PC-9 (cell line): ENCODE measurements at regions not wholly inside any gene's neighbourhood (a gene's known extent, or its start where the extent isn't known, plus 50 kb on each side); places are given as distances from the start of the nearest gene placed in this dataset.

ENCODE experiments used
- BruUV-seq: library from RNA; stranded (reverse); fragments of 400-500 nt; replicated peaks from 2 replicates; lab custom pipeline; 2021; lab: Mats Ljungman, UMichigan
- CTCF ChIA-PET: fragments of 300-600 bp; sonication (Branson Sonifier 250); formaldehyde crosslinking; loops from one replicate; lab custom pipeline; 2022; ENCODE audit warnings: antibody characterized with exemption; lab: Charles Lee
- POLR2A ChIA-PET: fragments of 300-600 bp; sonication (Branson Sonifier 250); formaldehyde crosslinking; loops from one replicate; lab custom pipeline; 2022; ENCODE audit warnings: antibody characterized with exemption; ENCODE audit not compliant: unreplicated experiment; lab: Charles Lee
- DNase-seq, 2 experiments: peaks; one replicate each; pipeline versions ENCODE4 v3.0.0 to v3.0.0-alpha.2; 2015 to 2022; ENCODE audit warnings: mixed read lengths in 1 of 2
- H2AFZ ChIP-seq: fragments of 200-600 bp; sonication (generic); 2 replicates; pipeline ENCODE4 v1.8.1; 2017; ENCODE audit warnings: antibody characterized with exemption
- H3F3A ChIP-seq: fragments of 200-600 bp; sonication (generic); 2 replicates; pipeline ENCODE4 v1.8.1; 2017; ENCODE audit warnings: antibody characterized with exemption, mild to moderate bottlenecking, low read depth; ENCODE audit not compliant: insufficient read depth
- H3K27ac ChIP-seq: fragments of 200-600 bp; sonication (generic); 2 replicates; pipeline ENCODE4 v1.6.1; 2016; ENCODE audit warnings: mixed run types
- H3K27me3 ChIP-seq: fragments of 200-600 bp; sonication (generic); 2 replicates; pipeline ENCODE4 v1.6.1; 2016; ENCODE audit warnings: low read depth, mixed run types; ENCODE audit not compliant: insufficient read depth
- H3K36me3 ChIP-seq: fragments of 200-600 bp; sonication (generic); 2 replicates; pipeline ENCODE4 v1.6.1; 2016; ENCODE audit warnings: low read depth, mixed run types
- H3K4me1 ChIP-seq: fragments of 200-600 bp; sonication (generic); replicated peaks from 2 replicates; pipeline ENCODE4 v1.6.1; 2016; ENCODE audit warnings: mixed run types; ENCODE audit not compliant: insufficient read depth
- H3K4me2 ChIP-seq: fragments of 200-600 bp; sonication (generic); 2 replicates; pipeline ENCODE4 v1.6.1; 2017; ENCODE audit warnings: mixed run types
- H3K4me3 ChIP-seq: fragments of 200-600 bp; sonication (generic); 2 replicates; pipeline ENCODE4 v1.6.1; 2016; ENCODE audit warnings: mixed run types
- H3K79me2 ChIP-seq: fragments of 200-600 bp; sonication (generic); 2 replicates; pipeline ENCODE4 v1.6.1; 2017; ENCODE audit warnings: low read depth, mixed run types
- H3K9me2 ChIP-seq: fragments of 200-600 bp; sonication (generic); 2 replicates; pipeline ENCODE4 v1.8.1; 2017; ENCODE audit warnings: mild to moderate bottlenecking; ENCODE audit not compliant: insufficient read depth
- H3K9me3 ChIP-seq: fragments of 200-600 bp; sonication (generic); 2 replicates; pipeline ENCODE4 v1.8.1; 2016; ENCODE audit warnings: low read depth; ENCODE audit not compliant: insufficient read depth
- H4K20me1 ChIP-seq: fragments of 200-600 bp; sonication (generic); 2 replicates; pipeline ENCODE4 v1.8.1; 2017; ENCODE audit not compliant: insufficient read depth
- EZH2 ChIP-seq: fragments of 200-600 bp; sonication (generic); IDR thresholded peaks from 2 replicates; pipeline ENCODE4 v1.8.0; 2017; ENCODE audit warnings: antibody characterized with exemption, low read depth
- intact Hi-C: fragments of 100-400 bp; cut with micrococcal nuclease; formaldehyde crosslinking; loops from one replicate; pipeline ENCODE4 v1.10.0; 2022; ENCODE audit not compliant: unreplicated experiment
- TF ChIP-seq, protein P1 (sequence below): fragments of 200-600 bp; sonication (generic); conservative IDR thresholded peaks from 2 replicates; pipeline ENCODE4 v1.6.1; 2017; ENCODE audit warnings: mixed run types, antibody characterized with exemption, mild to moderate bottlenecking, moderate library complexity

DNA sequence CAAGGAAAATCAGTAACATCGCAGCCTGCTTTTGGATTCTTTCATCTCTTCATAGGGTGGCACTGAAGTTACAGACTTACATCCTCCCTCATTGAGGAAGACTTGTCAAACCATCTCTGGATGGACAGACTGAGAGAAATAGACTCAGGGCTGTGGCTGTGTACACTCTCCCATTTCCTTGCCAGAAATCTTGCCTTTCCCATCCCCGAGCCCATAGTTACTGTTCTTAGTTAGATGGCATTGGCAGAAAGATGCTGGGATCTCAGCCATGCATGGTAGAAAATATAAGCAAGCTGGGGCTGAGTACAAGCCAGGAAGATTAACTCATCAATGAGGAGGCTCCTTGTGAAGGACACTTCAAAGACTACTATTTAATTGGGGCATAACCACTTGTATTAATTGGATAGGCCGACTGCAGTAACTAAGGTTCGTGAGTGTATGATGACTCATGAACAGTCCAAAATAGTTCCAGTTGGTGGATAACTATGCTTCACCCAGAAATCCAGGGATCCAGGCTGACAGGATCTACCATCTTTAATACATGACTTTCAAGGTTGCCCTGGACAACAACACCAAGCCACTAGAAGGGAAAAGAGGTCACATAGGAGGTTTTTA, 137.9 kb downstream of the TMEM38B start:
- CTCF ChIA-PET, result no interaction called here
- H3K4me1 ChIP-seq, result no peaks in the 10 kb centered on the region
- TF ChIP-seq, protein P1, sequence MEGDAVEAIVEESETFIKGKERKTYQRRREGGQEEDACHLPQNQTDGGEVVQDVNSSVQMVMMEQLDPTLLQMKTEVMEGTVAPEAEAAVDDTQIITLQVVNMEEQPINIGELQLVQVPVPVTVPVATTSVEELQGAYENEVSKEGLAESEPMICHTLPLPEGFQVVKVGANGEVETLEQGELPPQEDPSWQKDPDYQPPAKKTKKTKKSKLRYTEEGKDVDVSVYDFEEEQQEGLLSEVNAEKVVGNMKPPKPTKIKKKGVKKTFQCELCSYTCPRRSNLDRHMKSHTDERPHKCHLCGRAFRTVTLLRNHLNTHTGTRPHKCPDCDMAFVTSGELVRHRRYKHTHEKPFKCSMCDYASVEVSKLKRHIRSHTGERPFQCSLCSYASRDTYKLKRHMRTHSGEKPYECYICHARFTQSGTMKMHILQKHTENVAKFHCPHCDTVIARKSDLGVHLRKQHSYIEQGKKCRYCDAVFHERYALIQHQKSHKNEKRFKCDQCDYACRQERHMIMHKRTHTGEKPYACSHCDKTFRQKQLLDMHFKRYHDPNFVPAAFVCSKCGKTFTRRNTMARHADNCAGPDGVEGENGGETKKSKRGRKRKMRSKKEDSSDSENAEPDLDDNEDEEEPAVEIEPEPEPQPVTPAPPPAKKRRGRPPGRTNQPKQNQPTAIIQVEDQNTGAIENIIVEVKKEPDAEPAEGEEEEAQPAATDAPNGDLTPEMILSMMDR, result no peak
- no peak for TF ChIP-seq EZH2
- DNase-seq, result no peak
- no TSS peak for BruUV-seq
- no peak overlapping the region for H3K27ac ChIP-seq
- no peaks in the 10 kb centered on the region for H4K20me1 ChIP-seq
- no peaks in the 10 kb centered on the region for H3K36me3 ChIP-seq
- no peaks in the 10 kb centered on the region for H3K9me2 ChIP-seq
- no peaks in the 10 kb centered on the region for H3F3A ChIP-seq
- no peak overlapping the region for H2AFZ ChIP-seq
- H3K79me2 ChIP-seq, result no peaks in the 10 kb centered on the region
- H3K9me3 ChIP-seq, result no peaks in the 10 kb centered on the region
- no peak overlapping the region for H3K4me3 ChIP-seq
- POLR2A ChIA-PET, result no interaction called here
- intact Hi-C loops, result no loop called here
- no peaks in the 10 kb centered on the region for H3K27me3 ChIP-seq
- H3K4me2 ChIP-seq, result no peak overlapping the region

DNA sequence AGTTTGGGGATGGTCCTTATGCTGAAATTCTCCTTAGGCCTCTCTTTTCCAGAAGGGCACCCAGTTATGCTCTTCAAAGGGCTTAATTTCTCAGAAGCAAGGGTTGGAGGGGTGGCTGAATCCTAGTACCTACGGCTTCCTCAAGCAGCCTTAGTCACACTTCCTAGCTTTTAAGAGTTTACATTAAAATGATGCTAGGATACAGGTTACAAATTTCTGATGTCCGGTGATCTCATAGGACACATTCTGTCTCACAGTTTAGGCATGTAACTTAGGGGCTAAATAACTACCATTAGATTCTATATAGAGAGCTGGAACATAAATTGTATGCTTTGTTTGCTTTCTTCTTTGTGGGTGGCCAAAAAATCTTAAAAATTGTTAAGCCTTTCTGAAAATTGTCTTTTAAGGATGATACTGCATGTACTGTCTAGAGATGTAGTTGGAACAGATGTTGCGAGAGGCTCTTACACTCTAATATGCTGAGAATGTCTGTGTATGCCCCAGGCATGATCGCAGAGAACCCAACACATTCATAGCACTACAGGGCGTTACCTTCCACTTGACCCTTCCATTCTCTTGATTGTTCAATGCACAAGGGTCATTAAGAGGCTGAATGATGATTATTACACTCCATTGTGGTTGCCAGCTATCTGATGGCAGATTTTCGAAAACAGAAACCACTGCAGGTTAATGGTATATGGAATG, 139.1 kb downstream of the TMEM38B start:
- ChIA-PET POLR2A (no interaction called here), CTCF (no interaction called here)
- Histone ChIP-seq H3K9me2 (no peaks in the 10 kb centered on the region), H3K4me1 (no peaks in the 10 kb centered on the region), H3K27ac (no peak overlapping the region), H3K4me2 (no peak overlapping the region), H3K36me3 (no peaks in the 10 kb centered on the region), H3F3A (no peaks in the 10 kb centered on the region), H3K9me3 (no peaks in the 10 kb centered on the region), H4K20me1 (no peaks in the 10 kb centered on the region), H3K4me3 (no peak overlapping the region), H3K27me3 (no peaks in the 10 kb centered on the region), H3K79me2 (no peaks in the 10 kb centered on the region), H2AFZ (no peak overlapping the region)
- TF ChIP-seq, protein P1, result no peak
- TF ChIP-seq EZH2, result no peak
- intact Hi-C loops, result no loop called here
- no TSS peak for BruUV-seq
- no peak for DNase-seq

DNA sequence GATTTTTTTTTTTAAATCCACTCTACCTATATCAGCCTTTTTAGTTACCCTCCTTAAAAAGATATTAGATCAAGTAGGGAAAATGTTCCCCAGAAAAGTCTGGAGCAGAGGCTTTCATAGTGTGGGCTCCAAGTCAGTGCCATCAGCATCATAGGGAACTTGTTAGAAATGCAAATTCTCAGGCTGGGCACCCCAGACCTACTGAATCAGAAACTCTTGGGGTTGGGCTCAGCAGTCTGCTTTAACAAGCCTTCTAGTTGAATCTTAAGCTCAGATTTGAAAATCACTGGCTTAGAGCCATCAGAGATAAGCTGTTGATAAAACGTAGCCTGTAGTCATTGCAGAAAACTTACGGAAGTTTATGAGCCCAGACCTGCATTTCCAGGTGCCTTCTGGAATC, 140.1 kb downstream of the TMEM38B start:
- Histone ChIP-seq H3K9me2 (no peaks in the 10 kb centered on the region), H3K9me3 (no peaks in the 10 kb centered on the region), H3K4me1 (no peaks in the 10 kb centered on the region), H4K20me1 (no peaks in the 10 kb centered on the region), H3K27me3 (no peaks in the 10 kb centered on the region), H3K79me2 (no peaks in the 10 kb centered on the region), H2AFZ (no peak overlapping the region), H3K36me3 (no peaks in the 10 kb centered on the region), H3K4me2 (no peak overlapping the region), H3K27ac (no peak overlapping the region), H3F3A (no peaks in the 10 kb centered on the region), H3K4me3 (no peak overlapping the region)
- ChIA-PET POLR2A (no interaction called here), CTCF (no interaction called here)
- intact Hi-C loops, result no loop called here
- no TSS peak for BruUV-seq
- no peak for DNase-seq
- TF ChIP-seq EZH2, result no peak
- TF ChIP-seq, protein P1, result no peak
